BLaER1 treated with 17β-estradiol and CSF1 and Interleukin-3, amounts not matched to agents 10 nM and 100 nM (cell line): ENCODE measurements at regions not wholly inside any gene's neighbourhood (a gene's known extent, or its start where the extent isn't known, plus 50 kb on each side); places are given as distances from the start of the nearest gene placed in this dataset.
A peak's percentile ranks its signal among the peaks of the same experiment; 100 is the strongest.
"Not testable (repeated sequence)": the region's sequence is repeated elsewhere in the genome, so short reads cannot be mapped to it uniquely, and the experiment has no call there.

ENCODE experiments used
- H3K27ac ChIP-seq, 11 experiments: shearing (Covaris generic); formaldehyde crosslinking; 2 replicates each; pipeline ENCODE4 v1.8.1; 2022
- H3K27me3 ChIP-seq, 11 experiments: shearing (Covaris generic); formaldehyde crosslinking; 2 replicates each; pipeline ENCODE4 v1.8.1; 2022
- H3K36me3 ChIP-seq, 11 experiments: shearing (Covaris generic); formaldehyde crosslinking; 2 replicates each; pipeline ENCODE4 v1.8.1; 2022
- H3K4me1 ChIP-seq, 10 experiments: shearing (Covaris generic); formaldehyde crosslinking; 2 replicates each; pipeline ENCODE4 v1.8.1; 2022
- H3K4me2 ChIP-seq, 11 experiments: shearing (Covaris generic); formaldehyde crosslinking; 2 replicates each; pipeline ENCODE4 v1.8.1; 2022
- H3K4me3 ChIP-seq, 10 experiments: shearing (Covaris generic); formaldehyde crosslinking; 2 replicates each; pipeline ENCODE4 v1.8.1; 2022
- H3K9ac ChIP-seq, 11 experiments: shearing (Covaris generic); formaldehyde crosslinking; 2 replicates each; pipeline ENCODE4 v1.8.1; 2022
- H3K9me3 ChIP-seq, 11 experiments: shearing (Covaris generic); formaldehyde crosslinking; replicated peaks in 1 of 11; 2 replicates each; pipeline ENCODE4 v1.8.1; 2022
- H4K20me1 ChIP-seq, 11 experiments: shearing (Covaris generic); formaldehyde crosslinking; 2 replicates each; pipeline ENCODE4 v1.8.1; 2022
- Cebpa-rat ChIP-seq, 11 experiments: shearing (Covaris generic); IDR thresholded peaks; 2 replicates each; pipeline ENCODE4 v1.8.1; 2022

DNA sequence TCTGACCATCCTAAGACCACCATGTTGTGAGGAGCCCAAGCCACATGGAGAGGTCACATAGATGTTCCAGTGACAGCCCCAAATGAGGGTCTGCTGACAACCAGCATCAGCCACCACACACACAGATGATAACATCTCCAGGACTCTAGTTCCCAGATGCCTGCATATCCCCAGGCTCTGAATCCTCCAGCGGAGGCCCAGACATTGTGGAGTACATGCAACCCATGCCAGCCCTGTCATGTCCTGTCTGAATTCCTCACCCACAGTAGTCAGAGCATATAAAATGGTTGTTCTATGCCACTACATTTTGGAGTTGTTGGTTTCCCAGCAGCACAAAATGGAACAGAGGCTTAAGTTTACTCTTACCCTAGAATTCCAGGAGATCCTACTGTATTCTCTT lies 122.0 kb upstream of the SLC35G4 start:
- Histone ChIP-seq H3K36me3 (no peaks in the 10 kb centered on the region), H3K27me3 (no peaks in the 10 kb centered on the region), H3K27ac (no peak overlapping the region), H3K9ac (no peak overlapping the region), H3K9me3 (no peaks in the 10 kb centered on the region; a peak in 1 of 22 replicates), H3K4me1 (peaks cover 0 to 26% (median 21%) of the 10 kb centered on the region in 10 experiments; a peak in 16 of 20 replicates), H3K4me2 (no peak overlapping the region), H3K4me3 (no peak overlapping the region), H4K20me1 (no peaks in the 10 kb centered on the region)
- no peak for TF ChIP-seq Cebpa-rat (IDR thresholded peaks at IDR 0.05)

DNA sequence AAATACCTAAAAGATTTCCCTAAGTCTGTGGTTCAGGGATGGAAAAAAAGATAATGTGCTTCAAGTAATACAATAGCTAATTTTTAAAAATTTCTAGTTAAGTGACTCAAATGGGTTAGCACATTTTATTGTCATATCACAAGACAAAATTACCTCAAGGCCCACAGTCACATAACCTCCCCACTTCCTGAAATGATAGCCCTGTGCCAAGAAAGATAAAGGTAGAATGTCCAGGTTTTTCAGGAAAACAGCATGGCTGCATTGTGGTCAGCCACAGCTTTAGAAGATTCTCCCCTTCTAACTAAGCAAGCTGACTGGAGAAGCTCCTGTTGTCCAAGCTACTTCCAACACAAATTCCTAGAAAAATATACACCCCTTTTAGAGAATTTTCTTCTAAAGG lies 127.1 kb upstream of the SLC35G4 start:
- H3K4me1 ChIP-seq = peaks cover 0 to 8% (median 4%) of the 10 kb centered on the region in 10 experiments; a peak in 7 of 20 replicates
- no peak overlapping the region for H3K4me3 ChIP-seq
- no peaks in the 10 kb centered on the region for H4K20me1 ChIP-seq
- H3K27me3 ChIP-seq = no peaks in the 10 kb centered on the region
- TF ChIP-seq Cebpa-rat (IDR thresholded peaks at IDR 0.05) = no peak
- no peaks in the 10 kb centered on the region for H3K9me3 ChIP-seq
- H3K27ac ChIP-seq = no peak overlapping the region
- H3K4me2 ChIP-seq = no peak overlapping the region
- H3K36me3 ChIP-seq = no peaks in the 10 kb centered on the region
- no peak overlapping the region for H3K9ac ChIP-seq

DNA sequence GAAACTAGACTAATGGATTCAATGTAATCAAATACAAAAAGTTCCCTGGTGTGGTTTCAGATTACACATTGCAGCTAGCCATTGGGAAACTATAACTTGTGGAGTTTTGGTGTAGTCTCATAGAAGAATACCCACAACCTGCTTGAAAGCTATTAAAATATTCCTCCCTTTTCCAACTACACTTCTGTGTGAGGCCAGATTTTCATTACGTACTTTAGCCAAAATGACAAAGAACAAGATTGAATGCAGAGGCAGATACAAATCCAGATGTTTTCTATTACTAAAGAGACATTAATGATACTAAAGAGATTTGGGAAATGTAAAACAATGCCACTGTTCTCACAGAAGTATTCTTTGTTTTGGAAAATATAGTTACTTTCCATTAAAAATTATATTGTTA lies 128.7 kb upstream of the SLC35G4 start:
- Histone ChIP-seq H3K27ac (no peak overlapping the region), H3K36me3 (no peaks in the 10 kb centered on the region), H3K9me3 (no peaks in the 10 kb centered on the region), H3K4me3 (no peak overlapping the region), H3K4me1 (peaks cover 0 to 8% (median 4%) of the 10 kb centered on the region in 10 experiments; a peak in 7 of 20 replicates), H3K27me3 (no peaks in the 10 kb centered on the region), H3K4me2 (no peak overlapping the region), H4K20me1 (no peaks in the 10 kb centered on the region), H3K9ac (no peak overlapping the region)
- no peak for TF ChIP-seq Cebpa-rat (IDR thresholded peaks at IDR 0.05)

DNA sequence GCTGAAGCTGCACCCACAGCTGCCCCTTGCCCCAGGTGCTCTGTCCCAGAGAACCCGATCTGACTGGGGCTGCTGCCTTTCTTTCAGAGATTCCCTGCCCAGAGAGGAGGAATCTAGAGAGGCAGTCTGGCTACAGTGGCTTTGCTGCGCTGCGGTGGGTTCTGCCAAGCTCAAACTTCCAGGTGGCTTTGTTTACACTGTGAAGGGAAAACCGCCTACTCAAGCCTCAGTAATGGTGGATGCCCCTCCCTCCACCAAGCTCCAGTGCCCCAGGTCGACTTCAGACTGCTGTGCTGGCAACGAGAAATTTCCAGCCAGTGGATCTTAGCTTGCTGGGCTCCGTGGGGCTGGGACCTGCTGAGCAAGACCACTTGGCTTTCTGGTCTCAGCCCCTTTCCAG lies 130.4 kb upstream of the SLC35G4 start:
- H3K4me3 ChIP-seq, H3K4me1 ChIP-seq, H3K9me3 ChIP-seq, H4K20me1 ChIP-seq, H3K9ac ChIP-seq, H3K27me3 ChIP-seq, H3K36me3 ChIP-seq, H3K27ac ChIP-seq: not testable (repeated sequence)
- peak overlapping the region in 8 of 11 experiments; percentile 5 to 48 (median 32); a peak in 12 of 22 replicates for H3K4me2 ChIP-seq

DNA sequence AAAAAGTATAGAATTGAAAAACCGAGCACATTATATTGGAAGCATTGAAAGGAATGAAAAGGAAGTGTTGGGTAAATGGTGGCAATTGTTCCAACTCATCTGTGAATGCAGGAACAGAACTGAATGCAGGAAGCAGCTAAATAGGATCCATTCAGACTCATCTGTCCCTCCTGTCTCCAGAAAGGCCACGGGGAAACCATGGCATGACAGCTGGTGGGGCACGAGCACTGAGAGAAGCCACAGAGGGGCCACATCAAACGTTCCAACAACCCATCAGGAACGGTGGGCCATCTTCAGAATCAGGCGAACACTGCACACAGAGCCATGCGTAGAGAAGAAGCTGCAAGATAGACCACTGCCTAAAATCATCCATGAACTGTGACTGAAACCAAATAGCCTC lies 138.5 kb upstream of the SLC35G4 start:
- Histone ChIP-seq H3K27me3 (no peaks in the 10 kb centered on the region), H3K4me3 (no peak overlapping the region), H4K20me1 (no peaks in the 10 kb centered on the region), H3K27ac (no peak overlapping the region), H3K9ac (no peak overlapping the region), H3K36me3 (no peaks in the 10 kb centered on the region), H3K4me2 (0 out of 22 replicates have a peak overlapping the region, but pooled peaks of 3 of the 11 experiments have one; percentile 3 to 13 (median 7)), H3K4me1 (peaks cover 0 to 4% (median 0%) of the 10 kb centered on the region in 10 experiments; a peak in 2 of 20 replicates), H3K9me3 (peaks cover 0 to 4% (median 0%) of the 10 kb centered on the region in 11 experiments; a peak in 1 of 22 replicates)
- TF ChIP-seq Cebpa-rat (IDR thresholded peaks at IDR 0.05) = no peak

DNA sequence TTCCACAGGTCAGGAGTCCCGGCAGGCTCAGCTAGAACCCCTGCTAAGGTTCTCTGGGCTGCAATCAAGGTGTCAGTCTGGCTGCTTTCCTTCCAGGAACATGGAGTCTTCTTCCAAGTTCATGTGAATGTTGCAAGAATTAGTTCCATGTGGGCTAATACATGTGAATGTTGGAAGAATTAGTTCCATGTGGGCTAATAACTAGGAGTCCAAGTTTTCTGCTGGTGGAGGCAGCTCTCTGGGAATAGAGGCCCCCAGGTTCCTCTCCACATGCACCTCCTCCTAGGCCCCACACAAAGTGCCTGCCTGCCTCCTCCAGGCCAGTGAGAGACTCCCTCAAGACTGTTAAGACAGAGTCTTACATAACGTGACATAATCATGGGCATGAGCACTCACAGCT lies 140.8 kb upstream of the SLC35G4 start:
- no peak overlapping the region for H3K4me2 ChIP-seq
- no peaks in the 10 kb centered on the region for H3K27me3 ChIP-seq
- H3K27ac ChIP-seq = no peak overlapping the region
- no peaks in the 10 kb centered on the region for H3K36me3 ChIP-seq
- no peaks in the 10 kb centered on the region for H3K9me3 ChIP-seq
- H3K9ac ChIP-seq = no peak overlapping the region
- peaks cover 0 to 4% (median 0%) of the 10 kb centered on the region in 10 experiments; a peak in 2 of 20 replicates for H3K4me1 ChIP-seq
- no peaks in the 10 kb centered on the region for H4K20me1 ChIP-seq
- TF ChIP-seq Cebpa-rat (IDR thresholded peaks at IDR 0.05) = no peak
- no peak overlapping the region for H3K4me3 ChIP-seq

DNA sequence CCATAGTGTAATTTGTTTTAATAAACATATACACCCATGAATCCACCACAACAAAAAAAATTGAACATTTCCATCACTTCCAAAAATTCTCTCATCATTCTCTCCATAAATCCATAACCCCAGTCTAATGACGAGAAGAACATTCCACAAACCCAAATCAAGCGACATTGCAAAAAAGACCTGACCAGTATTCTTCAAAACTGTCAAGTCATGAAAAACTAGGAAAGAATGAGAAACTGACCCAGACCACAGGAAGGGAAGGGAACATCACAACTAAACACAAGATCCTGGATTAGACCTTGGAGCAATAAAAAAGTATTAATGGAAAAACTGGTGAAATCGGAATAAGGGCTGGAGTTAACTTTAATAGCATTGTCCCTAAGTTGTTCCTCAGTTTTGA lies 141.3 kb upstream of the SLC35G4 start:
- Histone ChIP-seq H3K9ac (no peak overlapping the region), H3K4me2 (no peak overlapping the region), H3K4me3 (no peak overlapping the region), H4K20me1 (no peaks in the 10 kb centered on the region), H3K36me3 (no peaks in the 10 kb centered on the region), H3K27ac (no peak overlapping the region), H3K9me3 (peaks cover 0 to under 1% (median 0%) of the 10 kb centered on the region in 11 experiments; a peak in 1 of 22 replicates), H3K27me3 (no peaks in the 10 kb centered on the region), H3K4me1 (peaks cover 0 to 4% (median 0%) of the 10 kb centered on the region in 10 experiments; a peak in 2 of 20 replicates)
- TF ChIP-seq Cebpa-rat (IDR thresholded peaks at IDR 0.05) = no peak

DNA sequence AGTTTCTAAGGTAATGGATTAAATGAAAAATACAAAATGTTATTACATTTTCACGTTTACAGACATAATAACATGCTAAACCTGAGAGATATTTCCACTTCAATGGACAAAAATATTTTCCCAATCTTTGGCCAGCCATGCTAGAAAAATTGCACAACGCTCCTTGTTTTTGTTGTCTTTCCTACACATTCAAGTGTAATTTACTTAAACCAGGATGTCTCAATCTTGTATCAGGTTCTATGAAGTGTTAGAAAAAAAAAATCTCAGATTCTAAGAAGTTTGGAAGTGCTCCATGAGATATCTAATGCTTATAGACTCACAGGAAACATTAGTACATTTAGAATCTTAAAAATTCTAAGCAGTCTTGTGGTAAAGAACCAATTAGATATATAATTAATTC lies 141.8 kb upstream of the SLC35G4 start:
- TF ChIP-seq Cebpa-rat (IDR thresholded peaks at IDR 0.05) = no peak
- Histone ChIP-seq H4K20me1 (no peaks in the 10 kb centered on the region), H3K9ac (no peak overlapping the region), H3K9me3 (peaks cover 0 to 6% (median 0%) of the 10 kb centered on the region in 11 experiments; a peak in 4 of 22 replicates), H3K4me2 (no peak overlapping the region), H3K4me3 (no peak overlapping the region), H3K36me3 (no peaks in the 10 kb centered on the region), H3K4me1 (peaks cover 0 to 4% (median 0%) of the 10 kb centered on the region in 10 experiments; a peak in 2 of 20 replicates), H3K27ac (no peak overlapping the region), H3K27me3 (no peaks in the 10 kb centered on the region)

DNA sequence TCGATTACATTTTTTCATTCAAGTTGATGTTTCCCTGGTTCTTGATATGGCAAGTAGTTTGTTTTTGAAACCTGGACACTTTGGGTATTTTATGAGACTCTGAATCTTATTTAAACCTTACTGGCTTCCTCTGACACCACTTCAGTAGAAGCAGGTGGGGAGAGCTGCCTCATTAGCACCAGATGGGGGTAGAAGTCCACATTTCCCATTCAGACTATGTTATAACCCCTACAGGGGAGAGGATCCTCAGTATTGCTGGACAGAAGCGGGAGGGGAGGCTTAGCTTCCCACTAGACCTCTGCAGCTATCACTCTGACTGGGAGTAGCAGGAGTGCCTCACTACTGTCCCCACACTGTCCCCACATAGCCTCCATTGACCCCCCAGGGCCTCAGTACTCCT lies 145.3 kb upstream of the SLC35G4 start:
- Histone ChIP-seq H3K4me1 (no peaks in the 10 kb centered on the region), H3K9ac (no peak overlapping the region), H3K9me3 (peaks cover 0 to 13% (median 0%) of the 10 kb centered on the region in 11 experiments; a peak in 4 of 22 replicates), H3K4me3 (no peak overlapping the region), H3K36me3 (no peaks in the 10 kb centered on the region), H4K20me1 (no peaks in the 10 kb centered on the region), H3K4me2 (no peak overlapping the region), H3K27me3 (no peaks in the 10 kb centered on the region), H3K27ac (no peak overlapping the region)
- TF ChIP-seq Cebpa-rat (IDR thresholded peaks at IDR 0.05) = no peak

DNA sequence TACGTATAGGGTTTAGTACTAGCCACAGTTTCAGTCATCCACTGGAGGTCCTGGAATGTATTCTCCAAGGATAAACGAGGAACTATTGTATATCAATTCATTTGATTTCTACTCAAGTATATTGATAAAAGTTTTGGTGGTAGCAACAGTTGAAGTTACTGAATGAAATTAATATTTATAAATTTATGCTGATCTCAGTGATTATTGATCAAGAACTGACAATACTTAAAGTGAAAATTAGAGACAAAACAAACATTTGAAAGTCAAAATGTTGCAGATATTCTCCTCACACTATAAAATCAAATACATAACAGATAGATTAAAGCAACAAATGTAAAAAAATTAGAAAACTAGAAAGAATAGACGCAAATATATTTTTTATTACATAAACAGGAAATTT lies 150.9 kb upstream of the SLC35G4 start:
- H3K27me3 ChIP-seq = no peaks in the 10 kb centered on the region
- no peak overlapping the region for H3K4me3 ChIP-seq
- TF ChIP-seq Cebpa-rat (IDR thresholded peaks at IDR 0.05) = no peak
- no peaks in the 10 kb centered on the region for H3K4me1 ChIP-seq
- H3K4me2 ChIP-seq = no peak overlapping the region
- H3K9ac ChIP-seq = no peak overlapping the region
- peaks cover 0 to 13% (median 0%) of the 10 kb centered on the region in 11 experiments; a peak in 4 of 22 replicates for H3K9me3 ChIP-seq
- no peaks in the 10 kb centered on the region for H3K36me3 ChIP-seq
- no peak overlapping the region for H3K27ac ChIP-seq
- H4K20me1 ChIP-seq = no peaks in the 10 kb centered on the region

DNA sequence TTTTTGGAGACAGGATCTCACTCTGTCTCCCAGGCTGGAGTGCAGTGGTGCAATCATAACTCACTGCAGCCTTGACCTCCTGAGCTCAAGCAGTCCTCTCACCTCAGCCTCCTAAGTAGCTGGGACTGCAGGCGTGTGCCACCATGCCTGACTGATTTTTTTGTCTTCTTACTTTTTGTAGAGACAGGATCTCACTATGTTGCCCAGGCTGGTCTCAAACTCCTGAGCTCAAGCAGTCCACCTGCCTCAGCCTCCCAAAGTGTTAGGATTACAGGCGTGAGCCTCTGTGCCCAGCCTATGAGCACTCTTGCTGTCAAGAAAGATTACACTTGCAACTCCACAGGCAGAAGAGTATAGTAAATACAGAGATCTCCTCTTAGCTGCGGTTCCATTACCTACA lies 151.5 kb upstream of the SLC35G4 start:
- H3K36me3 ChIP-seq, H3K27me3 ChIP-seq, H3K9ac ChIP-seq, H3K4me2 ChIP-seq, H4K20me1 ChIP-seq, H3K9me3 ChIP-seq, H3K27ac ChIP-seq, H3K4me1 ChIP-seq, H3K4me3 ChIP-seq: not testable (repeated sequence)
